ENCODE measurements at regions not wholly inside any gene's neighbourhood (a gene's known extent, or its start where the extent isn't known, plus 50 kb on each side); places are given as distances from the start of the nearest gene placed in this dataset.

DNA sequence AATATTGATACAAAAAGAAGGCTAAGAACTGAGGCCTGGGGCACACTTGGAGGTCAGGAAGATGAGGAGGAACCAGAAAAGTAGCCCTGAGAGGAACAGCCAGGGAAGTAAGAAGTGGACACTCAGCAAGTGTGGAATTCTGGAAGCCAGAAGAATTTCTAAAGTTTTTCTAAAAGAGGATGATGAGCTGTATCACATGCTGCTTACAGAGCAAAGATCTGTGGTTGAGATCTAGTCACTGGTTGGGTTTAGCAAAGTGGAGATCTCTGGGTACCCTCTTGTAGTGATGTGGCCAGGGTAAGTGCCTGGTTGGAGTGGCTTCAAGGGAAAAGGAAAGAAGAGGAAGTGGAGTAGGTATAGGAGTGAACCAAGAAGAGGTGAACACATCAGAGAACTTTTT, 95.4 kb upstream of the DAZL start:
- DNase-seq = no peak
- Histone ChIP-seq H3K9me3 (ENCODE audit: control extremely low read depth in 1 of 3, control insufficient read depth in 2 of 3, insufficient read depth in 1 of 3, low read length in 2 of 3) (no peaks in the 10 kb centered on the region), H4K20me1 (ENCODE audit: control insufficient read depth, insufficient read depth, low read length, poor library complexity, severe bottlenecking) (no peaks in the 10 kb centered on the region), H3K27me3 (replicated peaks in 1 of 4; ENCODE audit: control extremely low read depth in 1 of 4, control insufficient read depth in 3 of 4, insufficient read depth in 4 of 4, low read length in 3 of 4) (no peaks in the 10 kb centered on the region), H3K79me2 (ENCODE audit: control insufficient read depth, insufficient read depth, low read length) (peaks cover 5% of the 10 kb centered on the region), H3K4me1 (ENCODE audit: control insufficient read depth in 2 of 2, insufficient read depth in 2 of 2, low read length in 2 of 2) (peaks cover 34 to 35% of the 10 kb centered on the region in 2 donors), H3K27ac (ENCODE audit: low read length in 2 of 2) (no peak overlapping the region), H3K9ac (ENCODE audit: low read length) (no peak overlapping the region), H2AFZ (ENCODE audit: insufficient read depth, low read depth, low read length, poor library complexity, severe bottlenecking) (no peak overlapping the region), H3K4me2 (replicated peaks; ENCODE audit: low read depth, low read length, poor library complexity, severe bottlenecking) (no peak overlapping the region), H3K4me3 (ENCODE audit: control extremely low read depth in 1 of 5, extremely low read depth in 1 of 5, insufficient read depth in 1 of 5, low read depth in 2 of 5, low read length in 4 of 5) (no peak overlapping the region), H3K36me3 (replicated peaks in 1 of 2; ENCODE audit: control extremely low read depth in 1 of 2, control insufficient read depth in 1 of 2, extremely low read depth in 1 of 2, insufficient read depth in 2 of 2, low read length in 1 of 2) (no peaks in the 10 kb centered on the region)
- H3K27ac Mint-ChIP-seq = no peak overlapping the region
- no peak overlapping the region for H3K4me3 Mint-ChIP-seq
- intact Hi-C loops (cut with micrococcal nuclease) = no loop called here
- H3K9me3 Mint-ChIP-seq (ENCODE audit: insufficient read depth) = no peaks in the 10 kb centered on the region
- H3K4me1 Mint-ChIP-seq = peaks cover 40% of the 10 kb centered on the region
- ChIA-PET POLR2A (no interaction called here), CTCF (no interaction called here)
- ATAC-seq (ENCODE audit: low read depth) = no peak
- TF ChIP-seq EZH2 (IDR thresholded peaks at IDR 0.05; ENCODE audit: borderline replicate concordance, insufficient read depth, low read depth, low read length, poor library complexity, severe bottlenecking) = no peak
- TF ChIP-seq, protein P1, sequence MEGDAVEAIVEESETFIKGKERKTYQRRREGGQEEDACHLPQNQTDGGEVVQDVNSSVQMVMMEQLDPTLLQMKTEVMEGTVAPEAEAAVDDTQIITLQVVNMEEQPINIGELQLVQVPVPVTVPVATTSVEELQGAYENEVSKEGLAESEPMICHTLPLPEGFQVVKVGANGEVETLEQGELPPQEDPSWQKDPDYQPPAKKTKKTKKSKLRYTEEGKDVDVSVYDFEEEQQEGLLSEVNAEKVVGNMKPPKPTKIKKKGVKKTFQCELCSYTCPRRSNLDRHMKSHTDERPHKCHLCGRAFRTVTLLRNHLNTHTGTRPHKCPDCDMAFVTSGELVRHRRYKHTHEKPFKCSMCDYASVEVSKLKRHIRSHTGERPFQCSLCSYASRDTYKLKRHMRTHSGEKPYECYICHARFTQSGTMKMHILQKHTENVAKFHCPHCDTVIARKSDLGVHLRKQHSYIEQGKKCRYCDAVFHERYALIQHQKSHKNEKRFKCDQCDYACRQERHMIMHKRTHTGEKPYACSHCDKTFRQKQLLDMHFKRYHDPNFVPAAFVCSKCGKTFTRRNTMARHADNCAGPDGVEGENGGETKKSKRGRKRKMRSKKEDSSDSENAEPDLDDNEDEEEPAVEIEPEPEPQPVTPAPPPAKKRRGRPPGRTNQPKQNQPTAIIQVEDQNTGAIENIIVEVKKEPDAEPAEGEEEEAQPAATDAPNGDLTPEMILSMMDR (IDR thresholded peaks at IDR 0.05) = no peak
- H3K27me3 Mint-ChIP-seq = peaks cover 8% of the 10 kb centered on the region

DNA sequence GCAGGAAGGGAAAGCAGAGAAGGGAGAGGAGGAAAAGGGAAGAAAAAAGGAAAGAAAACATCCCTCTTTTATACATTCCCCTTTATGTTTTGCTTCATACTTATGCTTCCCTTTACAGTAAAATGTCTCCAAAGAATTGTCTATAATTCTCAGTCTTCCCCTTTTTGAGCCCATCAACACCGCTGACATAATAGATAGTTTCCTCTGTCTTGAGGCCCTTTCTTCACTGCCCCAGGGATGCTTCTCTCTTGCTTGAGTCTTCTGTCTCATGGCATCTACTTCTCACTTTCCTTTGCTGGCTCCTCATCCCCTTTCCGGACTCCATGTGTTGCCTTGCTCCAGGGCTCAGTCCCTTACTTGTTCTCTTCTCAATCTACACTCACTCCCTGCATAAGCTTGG, 99.7 kb upstream of the DAZL start:
- TF ChIP-seq EZH2 (IDR thresholded peaks at IDR 0.05; ENCODE audit: borderline replicate concordance, insufficient read depth, low read depth, low read length, poor library complexity, severe bottlenecking) = no peak
- TF ChIP-seq, protein P1 (IDR thresholded peaks at IDR 0.05) = no peak
- no peak for ATAC-seq (ENCODE audit: low read depth)
- Histone ChIP-seq H3K79me2 (ENCODE audit: control insufficient read depth, insufficient read depth, low read length) (no peaks in the 10 kb centered on the region), H2AFZ (ENCODE audit: insufficient read depth, low read depth, low read length, poor library complexity, severe bottlenecking) (no peak overlapping the region), H3K4me1 (ENCODE audit: control insufficient read depth in 2 of 2, insufficient read depth in 2 of 2, low read length in 2 of 2) (no peaks in the 10 kb centered on the region), H3K27ac (ENCODE audit: low read length in 2 of 2) (no peak overlapping the region), H3K4me3 (ENCODE audit: control extremely low read depth in 1 of 5, extremely low read depth in 1 of 5, insufficient read depth in 1 of 5, low read depth in 2 of 5, low read length in 4 of 5) (no peak overlapping the region), H3K27me3 (replicated peaks in 1 of 4; ENCODE audit: control extremely low read depth in 1 of 4, control insufficient read depth in 3 of 4, insufficient read depth in 4 of 4, low read length in 3 of 4) (no peaks in the 10 kb centered on the region), H3K36me3 (replicated peaks in 1 of 2; ENCODE audit: control extremely low read depth in 1 of 2, control insufficient read depth in 1 of 2, extremely low read depth in 1 of 2, insufficient read depth in 2 of 2, low read length in 1 of 2) (no peaks in the 10 kb centered on the region), H3K9ac (ENCODE audit: low read length) (no peak overlapping the region), H4K20me1 (ENCODE audit: control insufficient read depth, insufficient read depth, low read length, poor library complexity, severe bottlenecking) (no peaks in the 10 kb centered on the region), H3K9me3 (ENCODE audit: control extremely low read depth in 1 of 3, control insufficient read depth in 2 of 3, insufficient read depth in 1 of 3, low read length in 2 of 3) (no peaks in the 10 kb centered on the region), H3K4me2 (replicated peaks; ENCODE audit: low read depth, low read length, poor library complexity, severe bottlenecking) (no peak overlapping the region)
- Mint-ChIP-seq H3K27me3 (peaks cover 19% of the 10 kb centered on the region), H3K27ac (no peak overlapping the region), H3K9me3 (ENCODE audit: insufficient read depth) (no peaks in the 10 kb centered on the region), H3K4me3 (no peak overlapping the region), H3K4me1 (peaks cover 4% of the 10 kb centered on the region)
- WGBS (ENCODE audit: insufficient coverage) = 64% methylated on average over 2 of the region's 2 CpGs
- intact Hi-C loops (cut with micrococcal nuclease) = no loop called here
- ChIA-PET POLR2A (no interaction called here), CTCF (no interaction called here)
- DNase-seq = no peak
